Smooth muscle cell (in vitro differentiated cells): ENCODE measurements at regions not wholly inside any gene's neighbourhood (a gene's known extent, or its start where the extent isn't known, plus 50 kb on each side); places are given as distances from the start of the nearest gene placed in this dataset.

Experiments used
- DNase-seq: peaks from one replicate; lab custom pipeline; 2025; ENCODE audit not compliant: unreplicated experiment; lab: John Stamatoyannopoulos, UW
- H2AFZ ChIP-seq: fragments of 200-600 bp; sonication (generic); 2 replicates; pipeline ENCODE4 v1.6.0; 2016; ENCODE audit warnings: antibody characterized with exemption, low read depth, mild to moderate bottlenecking
- H3F3A ChIP-seq: fragments of 200-600 bp; sonication (generic); 2 replicates; pipeline ENCODE4 v1.6.0; 2017; ENCODE audit warnings: antibody characterized with exemption, low read depth
- H3K27ac ChIP-seq: fragments of 200-600 bp; sonication (generic); 2 replicates; pipeline ENCODE4 v1.5.1; 2016; ENCODE audit warnings: low read depth, mild to moderate bottlenecking
- H3K27me3 ChIP-seq: fragments of 200-600 bp; sonication (generic); 2 replicates; pipeline ENCODE4 v1.6.1; 2016; ENCODE audit warnings: low read depth, mild to moderate bottlenecking
- H3K36me3 ChIP-seq: fragments of 200-600 bp; sonication (generic); 2 replicates; pipeline ENCODE4 v1.5.1; 2016; ENCODE audit warnings: low read depth
- H3K4me1 ChIP-seq: fragments of 200-600 bp; sonication (generic); 2 replicates; pipeline ENCODE4 v1.5.1; 2016; ENCODE audit warnings: low read depth
- H3K4me2 ChIP-seq: fragments of 200-600 bp; sonication (generic); 2 replicates; pipeline ENCODE4 v1.6.0; 2016; ENCODE audit warnings: mild to moderate bottlenecking
- H3K4me3 ChIP-seq: fragments of 200-600 bp; sonication (generic); 2 replicates; pipeline ENCODE4 v1.5.1; 2016; ENCODE audit warnings: mild to moderate bottlenecking
- H3K79me2 ChIP-seq: fragments of 200-600 bp; sonication (generic); 2 replicates; pipeline ENCODE4 v1.6.0; 2016; ENCODE audit warnings: low read depth, mild to moderate bottlenecking
- H3K9ac ChIP-seq: fragments of 200-600 bp; sonication (generic); 2 replicates; pipeline ENCODE4 v1.6.0; 2016; ENCODE audit warnings: low read depth
- H3K9me3 ChIP-seq: fragments of 200-600 bp; sonication (generic); replicated peaks from 2 replicates; pipeline ENCODE4 v1.5.1; 2016; ENCODE audit warnings: low read depth
- H4K20me1 ChIP-seq: fragments of 200-600 bp; sonication (generic); 2 replicates; pipeline ENCODE4 v1.6.0; 2016; ENCODE audit warnings: low read depth
- WGBS: methylation state at CpG from one replicate; pipeline ENCODE4 v1.1.7; 2016; ENCODE audit warnings: low lambda C conversion rate; 5-methylcytosine and 5-hydroxymethylcytosine counted together
- TF ChIP-seq, protein P1 (sequence below): fragments of 200-600 bp; sonication (generic); IDR thresholded peaks from 2 replicates; pipeline ENCODE4 v1.5.1; 2017; ENCODE audit warnings: borderline replicate concordance, mild to moderate bottlenecking, antibody characterized with exemption; ENCODE audit not compliant: insufficient read depth, poor library complexity, severe bottlenecking

DNA sequence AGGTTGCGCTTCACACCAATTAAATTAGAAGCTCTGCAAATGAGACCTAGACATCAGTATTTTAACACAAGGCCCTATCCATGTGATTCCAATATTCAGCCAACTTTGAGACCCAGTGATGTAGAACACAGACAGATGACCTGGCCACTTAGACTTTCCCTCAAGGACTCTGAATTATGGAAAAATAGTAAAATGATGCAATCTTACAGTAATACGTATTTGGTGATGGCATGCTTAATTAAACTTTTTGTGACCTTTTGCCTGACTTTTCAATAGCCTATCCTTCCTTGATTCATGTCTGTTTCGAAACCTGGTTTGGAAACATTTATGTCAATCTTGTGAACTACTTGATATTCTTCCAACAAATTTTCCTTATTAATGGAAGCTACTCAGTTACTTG, 521.2 kb downstream of the KCNA4 start:
- no peaks in the 10 kb centered on the region for H3K79me2 ChIP-seq
- H3K4me1 ChIP-seq: no peaks in the 10 kb centered on the region
- TF ChIP-seq, protein P1, sequence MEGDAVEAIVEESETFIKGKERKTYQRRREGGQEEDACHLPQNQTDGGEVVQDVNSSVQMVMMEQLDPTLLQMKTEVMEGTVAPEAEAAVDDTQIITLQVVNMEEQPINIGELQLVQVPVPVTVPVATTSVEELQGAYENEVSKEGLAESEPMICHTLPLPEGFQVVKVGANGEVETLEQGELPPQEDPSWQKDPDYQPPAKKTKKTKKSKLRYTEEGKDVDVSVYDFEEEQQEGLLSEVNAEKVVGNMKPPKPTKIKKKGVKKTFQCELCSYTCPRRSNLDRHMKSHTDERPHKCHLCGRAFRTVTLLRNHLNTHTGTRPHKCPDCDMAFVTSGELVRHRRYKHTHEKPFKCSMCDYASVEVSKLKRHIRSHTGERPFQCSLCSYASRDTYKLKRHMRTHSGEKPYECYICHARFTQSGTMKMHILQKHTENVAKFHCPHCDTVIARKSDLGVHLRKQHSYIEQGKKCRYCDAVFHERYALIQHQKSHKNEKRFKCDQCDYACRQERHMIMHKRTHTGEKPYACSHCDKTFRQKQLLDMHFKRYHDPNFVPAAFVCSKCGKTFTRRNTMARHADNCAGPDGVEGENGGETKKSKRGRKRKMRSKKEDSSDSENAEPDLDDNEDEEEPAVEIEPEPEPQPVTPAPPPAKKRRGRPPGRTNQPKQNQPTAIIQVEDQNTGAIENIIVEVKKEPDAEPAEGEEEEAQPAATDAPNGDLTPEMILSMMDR: no peak
- no peaks in the 10 kb centered on the region for H3K36me3 ChIP-seq
- no peak overlapping the region for H3K27ac ChIP-seq
- 75% methylated on average over 3 of the region's 3 CpGs for WGBS
- no peaks in the 10 kb centered on the region for H3F3A ChIP-seq
- H4K20me1 ChIP-seq: no peaks in the 10 kb centered on the region
- no peak overlapping the region for H3K4me3 ChIP-seq
- H2AFZ ChIP-seq: no peak overlapping the region
- H3K9me3 ChIP-seq: no peaks in the 10 kb centered on the region
- H3K9ac ChIP-seq: no peak overlapping the region
- H3K4me2 ChIP-seq: no peak overlapping the region
- H3K27me3 ChIP-seq: no peaks in the 10 kb centered on the region
- DNase-seq: no peak

DNA sequence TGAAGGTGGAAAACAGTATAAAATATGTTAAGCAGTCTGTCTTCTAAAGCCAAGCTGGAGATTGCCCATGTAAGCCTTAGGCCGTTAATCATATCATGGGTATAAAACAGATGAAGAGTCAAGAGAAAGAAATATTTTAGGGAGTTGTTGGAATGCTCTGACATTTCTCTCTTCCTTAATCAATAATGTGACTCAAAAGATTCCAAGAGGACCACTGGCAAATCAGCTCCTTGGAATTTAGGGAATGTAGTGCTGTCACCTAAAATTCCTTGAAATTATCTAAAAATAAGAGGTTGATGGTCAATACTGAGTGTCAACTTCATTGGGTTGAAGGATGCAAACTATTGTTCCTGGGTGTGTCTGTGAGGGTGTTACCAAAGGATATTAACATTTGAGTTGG, 525.9 kb downstream of the KCNA4 start:
- no peaks in the 10 kb centered on the region for H3F3A ChIP-seq

DNA sequence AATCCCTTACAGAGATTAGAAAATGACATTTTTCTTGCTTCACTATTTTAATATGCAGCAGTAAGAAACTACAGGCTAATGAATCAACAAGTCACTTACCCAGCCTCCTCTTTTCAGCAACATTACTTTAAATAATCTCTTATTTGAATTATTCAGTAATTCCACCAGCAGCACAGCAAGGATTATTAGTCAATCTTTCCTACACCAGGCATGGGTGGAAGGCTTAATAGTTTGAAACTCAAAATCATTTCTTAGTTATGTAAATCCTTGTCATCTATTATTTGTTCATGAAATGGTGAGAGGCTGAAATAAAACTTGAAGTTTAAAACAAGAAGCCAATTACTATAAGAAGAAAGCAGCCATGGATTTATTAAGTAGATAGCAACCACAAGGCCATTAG, 530.5 kb downstream of the KCNA4 start:
- Histone ChIP-seq H3K79me2 (no peaks in the 10 kb centered on the region), H3K9ac (no peak overlapping the region), H3K27me3 (no peaks in the 10 kb centered on the region), H2AFZ (no peak overlapping the region), H3K9me3 (no peaks in the 10 kb centered on the region), H3K4me2 (no peak overlapping the region), H3K4me1 (no peaks in the 10 kb centered on the region), H3F3A (no peaks in the 10 kb centered on the region), H3K27ac (no peak overlapping the region), H4K20me1 (no peaks in the 10 kb centered on the region), H3K36me3 (no peaks in the 10 kb centered on the region), H3K4me3 (no peak overlapping the region)
- DNase-seq: no peak
- TF ChIP-seq, protein P1: no peak

More for the DNA sequence above, 525.9 kb downstream of the KCNA4 start:
- no peaks in the 10 kb centered on the region for H3K27me3 ChIP-seq
- H3K79me2 ChIP-seq: no peaks in the 10 kb centered on the region
- H3K36me3 ChIP-seq: no peaks in the 10 kb centered on the region
- no peak overlapping the region for H2AFZ ChIP-seq
- WGBS: 91% methylated on average over 1 of the region's 1 CpG
- TF ChIP-seq, protein P1: no peak
- DNase-seq: no peak
- no peak overlapping the region for H3K9ac ChIP-seq
- H4K20me1 ChIP-seq: no peaks in the 10 kb centered on the region
- H3K27ac ChIP-seq: no peak overlapping the region
- H3K4me3 ChIP-seq: no peak overlapping the region
- no peaks in the 10 kb centered on the region for H3K9me3 ChIP-seq
- H3K4me2 ChIP-seq: no peak overlapping the region
- H3K4me1 ChIP-seq: no peaks in the 10 kb centered on the region

DNA sequence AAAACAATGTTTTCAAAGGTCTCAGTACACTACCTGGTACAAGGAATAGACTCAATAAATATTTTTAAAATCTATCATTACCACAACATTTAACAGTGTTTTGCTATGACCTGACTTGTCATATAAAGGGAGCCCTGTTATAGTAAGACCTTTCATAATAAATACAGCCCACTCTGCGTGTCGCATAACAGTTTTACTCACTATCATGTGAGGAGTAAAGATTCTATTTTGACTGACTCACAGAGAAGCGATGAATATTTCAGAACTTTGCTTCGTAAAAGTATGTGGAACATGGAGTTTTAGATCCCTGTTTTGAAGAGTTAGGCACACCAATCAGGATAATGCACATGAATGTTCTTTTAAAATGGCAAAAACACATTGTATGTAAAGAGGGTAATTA, 531.2 kb downstream of the KCNA4 start:
- no peaks in the 10 kb centered on the region for H3K27me3 ChIP-seq
- no peaks in the 10 kb centered on the region for H4K20me1 ChIP-seq
- TF ChIP-seq, protein P1: no peak
- no peak overlapping the region for H2AFZ ChIP-seq
- no peaks in the 10 kb centered on the region for H3K4me1 ChIP-seq
- H3K27ac ChIP-seq: no peak overlapping the region
- no peak overlapping the region for H3K9ac ChIP-seq
- H3F3A ChIP-seq: no peaks in the 10 kb centered on the region
- no peaks in the 10 kb centered on the region for H3K9me3 ChIP-seq
- no peaks in the 10 kb centered on the region for H3K36me3 ChIP-seq
- DNase-seq: no peak
- 94% methylated on average over 4 of the region's 4 CpGs for WGBS
- H3K4me3 ChIP-seq: no peak overlapping the region
- H3K4me2 ChIP-seq: no peak overlapping the region
- no peaks in the 10 kb centered on the region for H3K79me2 ChIP-seq
